PC-9 (cell line): ENCODE measurements at regions not wholly inside any gene's neighbourhood (a gene's known extent, or its start where the extent isn't known, plus 50 kb on each side); places are given as distances from the start of the nearest gene placed in this dataset.
A peak's percentile ranks its signal among the peaks of the same experiment; 100 is the strongest.

Source experiments
- BruUV-seq: library from RNA; stranded (reverse); fragments of 400-500 nt; replicated peaks from 2 replicates; lab custom pipeline; 2021; lab: Mats Ljungman, UMichigan
- CTCF ChIA-PET: fragments of 300-600 bp; sonication (Branson Sonifier 250); formaldehyde crosslinking; loops from one replicate; lab custom pipeline; 2022; ENCODE audit warnings: antibody characterized with exemption; lab: Charles Lee
- POLR2A ChIA-PET: fragments of 300-600 bp; sonication (Branson Sonifier 250); formaldehyde crosslinking; loops from one replicate; lab custom pipeline; 2022; ENCODE audit warnings: antibody characterized with exemption; ENCODE audit not compliant: unreplicated experiment; lab: Charles Lee
- DNase-seq, 2 experiments: peaks; one replicate each; pipeline versions ENCODE4 v3.0.0 to v3.0.0-alpha.2; 2015 to 2022; ENCODE audit warnings: mixed read lengths in 1 of 2
- H2AFZ ChIP-seq: fragments of 200-600 bp; sonication (generic); 2 replicates; pipeline ENCODE4 v1.8.1; 2017; ENCODE audit warnings: antibody characterized with exemption
- H3F3A ChIP-seq: fragments of 200-600 bp; sonication (generic); 2 replicates; pipeline ENCODE4 v1.8.1; 2017; ENCODE audit warnings: antibody characterized with exemption, mild to moderate bottlenecking, low read depth; ENCODE audit not compliant: insufficient read depth
- H3K27ac ChIP-seq: fragments of 200-600 bp; sonication (generic); 2 replicates; pipeline ENCODE4 v1.6.1; 2016; ENCODE audit warnings: mixed run types
- H3K27me3 ChIP-seq: fragments of 200-600 bp; sonication (generic); 2 replicates; pipeline ENCODE4 v1.6.1; 2016; ENCODE audit warnings: low read depth, mixed run types; ENCODE audit not compliant: insufficient read depth
- H3K36me3 ChIP-seq: fragments of 200-600 bp; sonication (generic); 2 replicates; pipeline ENCODE4 v1.6.1; 2016; ENCODE audit warnings: low read depth, mixed run types
- H3K4me1 ChIP-seq: fragments of 200-600 bp; sonication (generic); replicated peaks from 2 replicates; pipeline ENCODE4 v1.6.1; 2016; ENCODE audit warnings: mixed run types; ENCODE audit not compliant: insufficient read depth
- H3K4me2 ChIP-seq: fragments of 200-600 bp; sonication (generic); 2 replicates; pipeline ENCODE4 v1.6.1; 2017; ENCODE audit warnings: mixed run types
- H3K4me3 ChIP-seq: fragments of 200-600 bp; sonication (generic); 2 replicates; pipeline ENCODE4 v1.6.1; 2016; ENCODE audit warnings: mixed run types
- H3K79me2 ChIP-seq: fragments of 200-600 bp; sonication (generic); 2 replicates; pipeline ENCODE4 v1.6.1; 2017; ENCODE audit warnings: low read depth, mixed run types
- H3K9me2 ChIP-seq: fragments of 200-600 bp; sonication (generic); 2 replicates; pipeline ENCODE4 v1.8.1; 2017; ENCODE audit warnings: mild to moderate bottlenecking; ENCODE audit not compliant: insufficient read depth
- H3K9me3 ChIP-seq: fragments of 200-600 bp; sonication (generic); 2 replicates; pipeline ENCODE4 v1.8.1; 2016; ENCODE audit warnings: low read depth; ENCODE audit not compliant: insufficient read depth
- H4K20me1 ChIP-seq: fragments of 200-600 bp; sonication (generic); 2 replicates; pipeline ENCODE4 v1.8.1; 2017; ENCODE audit not compliant: insufficient read depth
- EZH2 ChIP-seq: fragments of 200-600 bp; sonication (generic); IDR thresholded peaks from 2 replicates; pipeline ENCODE4 v1.8.0; 2017; ENCODE audit warnings: antibody characterized with exemption, low read depth
- intact Hi-C: fragments of 100-400 bp; cut with micrococcal nuclease; formaldehyde crosslinking; loops from one replicate; pipeline ENCODE4 v1.10.0; 2022; ENCODE audit not compliant: unreplicated experiment
- TF ChIP-seq, protein P1 (sequence below): fragments of 200-600 bp; sonication (generic); conservative IDR thresholded peaks from 2 replicates; pipeline ENCODE4 v1.6.1; 2017; ENCODE audit warnings: mixed run types, antibody characterized with exemption, mild to moderate bottlenecking, moderate library complexity

DNA sequence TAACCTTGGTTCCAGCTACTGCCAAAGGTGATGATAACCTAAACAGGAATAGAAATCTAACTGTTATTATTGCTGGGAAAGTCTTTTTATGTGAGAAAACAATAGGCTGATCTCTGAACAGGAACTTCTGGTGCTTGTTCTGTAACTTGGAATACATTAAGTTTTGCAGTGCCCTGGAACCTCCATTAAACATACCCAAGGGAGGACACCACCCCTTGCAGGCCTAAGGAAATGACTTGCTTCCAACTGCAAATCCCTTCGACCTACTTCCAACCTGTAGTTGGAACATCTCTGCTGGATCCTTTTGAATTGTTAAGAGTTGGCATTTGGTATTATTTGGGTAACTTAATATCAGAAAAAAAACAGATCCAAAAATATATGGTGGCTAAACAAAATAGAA, 188.4 kb upstream of the API5 start:
- H3K27me3 ChIP-seq, result no peaks in the 10 kb centered on the region
- peak in 1 of 2 experiments; percentile 25 for DNase-seq
- no peak overlapping the region for H3K4me2 ChIP-seq
- no peak overlapping the region for H2AFZ ChIP-seq
- H3K27ac ChIP-seq, result no peak overlapping the region
- no peak overlapping the region for H3K4me3 ChIP-seq
- no peaks in the 10 kb centered on the region for H3K9me2 ChIP-seq
- H4K20me1 ChIP-seq, result no peaks in the 10 kb centered on the region
- TF ChIP-seq, protein P1, sequence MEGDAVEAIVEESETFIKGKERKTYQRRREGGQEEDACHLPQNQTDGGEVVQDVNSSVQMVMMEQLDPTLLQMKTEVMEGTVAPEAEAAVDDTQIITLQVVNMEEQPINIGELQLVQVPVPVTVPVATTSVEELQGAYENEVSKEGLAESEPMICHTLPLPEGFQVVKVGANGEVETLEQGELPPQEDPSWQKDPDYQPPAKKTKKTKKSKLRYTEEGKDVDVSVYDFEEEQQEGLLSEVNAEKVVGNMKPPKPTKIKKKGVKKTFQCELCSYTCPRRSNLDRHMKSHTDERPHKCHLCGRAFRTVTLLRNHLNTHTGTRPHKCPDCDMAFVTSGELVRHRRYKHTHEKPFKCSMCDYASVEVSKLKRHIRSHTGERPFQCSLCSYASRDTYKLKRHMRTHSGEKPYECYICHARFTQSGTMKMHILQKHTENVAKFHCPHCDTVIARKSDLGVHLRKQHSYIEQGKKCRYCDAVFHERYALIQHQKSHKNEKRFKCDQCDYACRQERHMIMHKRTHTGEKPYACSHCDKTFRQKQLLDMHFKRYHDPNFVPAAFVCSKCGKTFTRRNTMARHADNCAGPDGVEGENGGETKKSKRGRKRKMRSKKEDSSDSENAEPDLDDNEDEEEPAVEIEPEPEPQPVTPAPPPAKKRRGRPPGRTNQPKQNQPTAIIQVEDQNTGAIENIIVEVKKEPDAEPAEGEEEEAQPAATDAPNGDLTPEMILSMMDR, result no peak
- no peak for TF ChIP-seq EZH2
- no peaks in the 10 kb centered on the region for H3K36me3 ChIP-seq
- H3K9me3 ChIP-seq, result no peaks in the 10 kb centered on the region
- CTCF ChIA-PET, result no interaction called here
- intact Hi-C loops, result no loop called here
- no peaks in the 10 kb centered on the region for H3K4me1 ChIP-seq
- POLR2A ChIA-PET, result interaction anchor here (0.7 kb wide), 1 partner anchor 55 kb away, joined by 5 read pairs; no protein-coding TSS in a partner anchor
- BruUV-seq, result no TSS peak
- no peaks in the 10 kb centered on the region for H3K79me2 ChIP-seq
- H3F3A ChIP-seq, result no peaks in the 10 kb centered on the region

DNA sequence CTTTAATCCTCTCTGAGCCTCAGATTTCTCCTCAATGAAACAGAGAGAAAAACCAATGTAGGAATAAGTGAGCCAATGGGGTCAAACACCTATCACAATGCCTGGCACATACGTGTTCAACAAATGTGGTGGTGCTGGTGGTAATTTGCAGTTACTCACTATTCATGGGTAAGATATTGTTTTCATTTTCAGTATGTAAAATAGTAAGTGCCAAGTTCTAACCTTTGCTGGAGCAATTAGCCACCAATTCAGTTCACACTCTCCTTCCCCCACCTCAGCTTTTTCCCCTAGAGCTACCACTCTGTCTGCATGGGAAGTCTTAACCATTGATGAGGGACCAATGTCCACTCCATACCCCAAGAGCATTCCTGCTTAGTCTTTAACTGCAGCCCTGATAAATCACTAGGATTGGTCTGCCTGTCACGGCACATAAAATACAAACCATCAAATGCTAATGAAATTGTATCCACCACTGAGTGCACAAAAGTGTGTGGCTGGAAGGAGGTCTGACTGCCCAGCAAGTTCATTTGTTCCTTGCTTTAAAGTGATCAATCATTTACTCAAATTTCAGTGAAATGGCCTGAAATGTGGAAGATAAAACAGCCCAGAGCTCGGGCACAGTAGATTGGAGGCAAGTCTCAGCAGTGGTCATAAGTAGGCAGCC, 187.4 kb upstream of the API5 start:
- Histone ChIP-seq H4K20me1 (no peaks in the 10 kb centered on the region), H2AFZ (no peak overlapping the region), H3K9me3 (no peaks in the 10 kb centered on the region), H3K79me2 (no peaks in the 10 kb centered on the region), H3K36me3 (no peaks in the 10 kb centered on the region), H3K4me3 (no peak overlapping the region), H3F3A (no peaks in the 10 kb centered on the region), H3K27me3 (no peaks in the 10 kb centered on the region), H3K4me2 (no peak overlapping the region), H3K9me2 (no peaks in the 10 kb centered on the region), H3K27ac (no peak overlapping the region), H3K4me1 (no peaks in the 10 kb centered on the region)
- intact Hi-C loops, result no loop called here
- CTCF ChIA-PET, result no interaction called here
- TF ChIP-seq EZH2, result no peak
- TF ChIP-seq, protein P1, result no peak
- POLR2A ChIA-PET, result interaction anchor here (0.7 kb wide), 1 partner anchor 56 kb away, joined by 5 read pairs; no protein-coding TSS in a partner anchor
- no peak for DNase-seq
- BruUV-seq, result no TSS peak

- Histone ChIP-seq H3K79me2 (no peaks in the 10 kb centered on the region), H3K4me3 (no peak overlapping the region), H3K9me3 (no peaks in the 10 kb centered on the region), H3K4me2 (no peak overlapping the region), H3K27me3 (no peaks in the 10 kb centered on the region), H4K20me1 (no peaks in the 10 kb centered on the region), H3K9me2 (no peaks in the 10 kb centered on the region), H3K36me3 (no peaks in the 10 kb centered on the region), H3F3A (no peaks in the 10 kb centered on the region), H2AFZ (no peak overlapping the region), H3K4me1 (no peaks in the 10 kb centered on the region), H3K27ac (no peak overlapping the region)
- intact Hi-C loops, result no loop called here
- ChIA-PET POLR2A (no interaction called here), CTCF (no interaction called here)
- no peak for DNase-seq
- no TSS peak for BruUV-seq
- no peak for TF ChIP-seq EZH2
- TF ChIP-seq, protein P1, result no peak
Observed at GRCh38 chr11:43129329-43129728, 182.5 kb upstream of the API5 start.
